ENCODE measurements at regions not wholly inside any gene's neighbourhood (a gene's known extent, or its start where the extent isn't known, plus 50 kb on each side); places are given as distances from the start of the nearest gene placed in this dataset.

- no peak for DNase-seq (ENCODE audit: low read depth in 2 of 2)
Measured at GRCh38 chr18:39389800-39390379, 1824.3 kb upstream of the CELF4 start.

DNA sequence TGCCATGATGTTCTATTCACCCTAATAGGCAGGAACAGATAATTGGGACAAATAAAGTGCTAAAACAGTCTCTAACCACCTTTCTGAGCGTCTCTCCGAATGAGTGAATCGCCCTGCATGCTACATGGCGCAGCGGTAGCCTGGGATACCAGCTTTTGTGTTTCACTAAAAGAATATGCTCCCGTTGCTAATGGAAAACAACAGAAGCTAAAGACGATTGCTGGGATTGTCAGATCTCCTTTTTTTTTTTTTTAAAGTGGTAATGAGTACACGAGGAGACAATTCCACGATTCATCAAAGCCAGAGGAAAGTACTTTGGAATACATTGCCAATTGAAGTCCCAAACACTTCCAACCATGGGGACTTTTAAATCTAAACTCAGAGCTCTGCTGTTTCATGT, 1815.3 kb upstream of the CELF4 start:
- DNase-seq (ENCODE audit: low read depth in 2 of 2), result no peak

- DNase-seq (ENCODE audit: low read depth in 2 of 2), result no peak
Measured at GRCh38 chr18:39380186-39380725, 1814.7 kb upstream of the CELF4 start.

DNA sequence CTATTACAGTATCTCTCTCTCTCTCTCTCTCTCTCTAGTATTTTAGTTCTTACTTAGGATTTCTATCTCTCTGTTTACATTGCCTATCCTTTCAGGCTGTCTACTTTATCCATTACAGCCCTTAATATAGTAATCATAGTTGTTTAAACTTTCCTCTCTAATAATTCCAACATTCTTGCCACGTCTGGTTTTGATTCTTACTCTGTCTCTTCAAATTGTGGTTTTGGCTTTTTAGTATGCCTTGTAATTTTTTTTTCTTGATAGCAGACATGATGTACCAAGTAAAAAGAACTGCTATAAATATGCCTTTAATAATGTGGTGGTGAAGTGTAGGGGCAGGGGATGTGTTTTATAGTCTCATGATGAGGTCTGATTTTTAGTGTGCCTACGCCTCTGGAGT, 1809.5 kb upstream of the CELF4 start:
- DNase-seq (ENCODE audit: low read depth in 2 of 2), result no peak

- DNase-seq (ENCODE audit: low read depth in 2 of 2), result no peak
Measured at GRCh38 chr18:39371996-39372395, 1806.4 kb upstream of the CELF4 start.

GRCh38 chr18:39366656-39367055, 1801.1 kb upstream of the CELF4 start:
- no peak for DNase-seq (ENCODE audit: low read depth in 2 of 2)

GRCh38 chr18:39365836-39366485, 1800.4 kb upstream of the CELF4 start:
- no peak for DNase-seq (ENCODE audit: low read depth in 2 of 2)

DNA sequence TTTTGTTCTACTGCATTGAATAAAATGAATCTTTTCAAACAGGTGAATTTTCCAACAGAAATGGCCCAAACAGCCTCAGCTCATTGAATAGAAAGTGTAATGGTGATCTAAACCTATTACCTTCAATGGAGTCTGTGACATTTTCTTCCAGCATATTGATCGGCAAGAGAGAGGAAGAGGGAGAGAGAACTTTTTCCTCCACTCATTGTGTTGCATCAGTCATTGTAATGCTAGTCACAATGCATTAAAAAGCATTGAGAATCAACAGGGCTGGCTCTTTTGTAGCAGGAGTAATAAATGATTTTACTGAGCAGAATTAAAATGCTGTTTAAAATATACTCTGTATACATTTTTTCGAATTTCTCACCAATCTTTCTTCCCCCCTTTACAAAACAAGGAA, 1794.5 kb upstream of the CELF4 start:
- no peak for DNase-seq (ENCODE audit: low read depth in 2 of 2)

DNA sequence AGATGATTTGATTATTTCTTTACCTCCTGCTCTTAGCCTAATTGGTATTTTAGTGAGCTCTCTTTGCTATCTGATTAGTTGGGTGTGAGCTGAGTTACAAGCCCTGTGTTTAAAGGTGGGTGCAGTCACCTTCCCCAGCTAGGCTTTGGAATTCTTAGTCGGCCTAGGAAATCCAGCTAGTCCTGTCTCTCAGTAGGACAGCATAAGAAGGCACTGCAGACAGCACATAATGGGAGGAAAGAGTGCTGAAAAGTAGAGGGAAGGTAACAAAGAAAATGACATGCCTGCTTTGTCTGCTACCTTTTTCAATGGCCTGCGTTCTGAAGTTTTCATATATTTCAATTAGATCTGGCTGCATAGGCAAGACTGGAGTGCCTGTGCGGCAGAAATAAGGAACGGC, 1794.0 kb upstream of the CELF4 start:
- no peak for DNase-seq (ENCODE audit: low read depth in 2 of 2)

DNA sequence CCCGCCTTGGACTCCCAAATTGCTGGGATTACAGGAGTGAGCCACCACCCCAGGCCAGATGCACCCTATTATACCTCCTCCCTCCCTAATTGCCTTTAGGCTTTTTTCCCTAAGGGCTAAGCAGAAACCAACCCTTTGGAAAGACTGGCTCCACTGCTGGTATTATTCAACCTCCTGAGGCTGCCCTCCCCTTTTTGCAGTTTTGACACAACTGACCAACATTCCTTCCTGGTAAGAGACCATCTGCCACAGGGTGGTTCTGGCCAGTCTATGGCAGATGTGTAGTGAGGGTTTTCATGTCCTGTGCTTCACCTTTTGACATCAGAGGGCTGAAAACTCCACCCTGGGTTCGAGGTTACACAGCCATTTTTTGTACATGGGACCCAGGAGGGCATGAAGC, 1785.3 kb upstream of the CELF4 start:
- DNase-seq (ENCODE audit: low read depth in 2 of 2), result no peak

DNA sequence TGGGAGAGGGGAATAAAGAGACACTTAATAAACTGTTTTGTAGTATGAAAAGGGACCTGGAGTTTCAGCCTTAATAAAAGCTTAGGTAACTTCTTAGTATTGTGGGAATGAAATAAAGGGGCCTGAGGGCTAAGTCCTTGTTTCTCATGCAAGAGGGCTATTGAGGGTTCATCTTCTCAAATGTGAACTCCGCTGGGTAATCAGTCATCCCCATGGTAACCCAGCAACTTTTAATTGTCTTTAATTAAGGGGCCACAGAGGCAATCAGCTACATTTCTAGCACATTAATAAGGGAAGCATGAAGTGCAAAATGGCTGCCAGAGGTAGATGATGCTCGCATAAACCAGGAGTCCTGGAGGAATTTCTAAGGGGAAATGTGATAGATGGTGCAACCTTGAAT, 1784.2 kb upstream of the CELF4 start:
- DNase-seq (ENCODE audit: low read depth in 2 of 2), result no peak

GRCh38 chr18:39348757-39349156, 1783.2 kb upstream of the CELF4 start:
- DNase-seq (ENCODE audit: low read depth in 2 of 2), result no peak

- DNase-seq (ENCODE audit: low read depth in 2 of 2), result no peak
Measured at GRCh38 chr18:39347701-39348100, 1782.1 kb upstream of the CELF4 start.

GRCh38 chr18:39346916-39347315, 1781.3 kb upstream of the CELF4 start:
- no peak for DNase-seq (ENCODE audit: low read depth in 2 of 2)

DNA sequence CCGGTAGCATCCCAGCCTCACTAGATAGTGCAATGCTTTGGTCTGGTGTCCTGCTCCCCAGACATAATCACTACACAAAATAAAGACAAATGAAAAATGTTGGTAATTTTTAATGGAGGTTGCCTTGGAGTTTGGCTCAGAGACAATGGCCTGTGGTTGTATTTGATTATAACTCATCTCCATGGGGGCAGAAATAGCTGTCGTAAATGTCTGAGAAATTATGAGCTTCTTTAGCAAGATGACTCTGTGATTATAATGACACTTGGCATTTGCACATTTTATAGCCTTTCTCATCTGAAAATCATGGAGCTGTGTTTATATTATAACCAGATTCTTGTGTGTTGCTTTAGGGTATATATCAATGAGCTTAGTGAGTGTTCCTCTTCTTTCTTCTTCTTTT, 1779.7 kb upstream of the CELF4 start:
- DNase-seq (ENCODE audit: low read depth in 2 of 2), result no peak

DNA sequence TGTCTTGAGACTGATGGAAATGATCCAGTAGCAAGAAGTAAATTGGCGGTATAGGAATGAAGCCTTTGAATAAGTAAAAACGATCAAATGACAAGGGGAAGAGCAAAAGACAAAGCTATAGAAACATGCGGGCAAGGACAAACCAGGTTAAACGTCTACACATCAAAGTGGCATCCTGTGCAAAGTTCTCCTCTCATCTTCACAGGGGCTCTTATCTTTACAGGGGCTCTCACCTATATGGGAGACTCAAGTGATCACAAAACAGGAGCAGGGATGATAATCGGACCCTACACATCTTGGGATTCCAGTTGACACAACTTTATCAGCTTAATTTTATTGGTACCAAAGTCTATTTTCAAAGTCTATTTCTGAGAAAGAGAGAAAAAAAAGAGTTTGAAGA, 1778.9 kb upstream of the CELF4 start:
- no peak for DNase-seq (ENCODE audit: low read depth in 2 of 2)

- DNase-seq (ENCODE audit: low read depth in 2 of 2), result no peak
Measured at GRCh38 chr18:39341129-39341528, 1775.5 kb upstream of the CELF4 start.

GRCh38 chr18:39340418-39340817, 1774.8 kb upstream of the CELF4 start:
- DNase-seq (ENCODE audit: low read depth in 2 of 2), result no peak

- no peak for DNase-seq (ENCODE audit: low read depth in 2 of 2)
Measured at GRCh38 chr18:39329496-39330275, 1764.1 kb upstream of the CELF4 start.

GRCh38 chr18:39326772-39327171, 1761.2 kb upstream of the CELF4 start:
- no peak for DNase-seq (ENCODE audit: low read depth in 2 of 2)

DNA sequence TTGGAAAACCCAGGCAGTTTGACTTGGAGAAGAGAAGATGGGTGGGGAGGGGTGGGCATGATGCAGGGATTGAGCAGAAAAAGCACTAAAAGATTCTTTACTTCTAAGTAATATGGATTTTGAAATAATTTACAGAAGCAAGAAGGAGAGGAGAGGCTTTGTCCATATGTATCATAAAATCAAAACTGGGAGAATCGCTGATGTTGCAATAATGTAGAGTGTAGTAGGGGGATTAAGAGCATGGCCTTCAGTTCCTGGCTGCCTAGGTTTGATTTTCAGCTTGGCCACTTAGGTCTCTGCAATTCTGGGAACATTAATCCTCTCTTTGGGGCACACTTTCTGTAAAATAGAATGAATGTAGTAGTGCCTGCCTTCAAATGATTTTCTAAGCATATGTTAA, 1760.4 kb upstream of the CELF4 start:
- DNase-seq (ENCODE audit: low read depth in 2 of 2), result no peak

DNA sequence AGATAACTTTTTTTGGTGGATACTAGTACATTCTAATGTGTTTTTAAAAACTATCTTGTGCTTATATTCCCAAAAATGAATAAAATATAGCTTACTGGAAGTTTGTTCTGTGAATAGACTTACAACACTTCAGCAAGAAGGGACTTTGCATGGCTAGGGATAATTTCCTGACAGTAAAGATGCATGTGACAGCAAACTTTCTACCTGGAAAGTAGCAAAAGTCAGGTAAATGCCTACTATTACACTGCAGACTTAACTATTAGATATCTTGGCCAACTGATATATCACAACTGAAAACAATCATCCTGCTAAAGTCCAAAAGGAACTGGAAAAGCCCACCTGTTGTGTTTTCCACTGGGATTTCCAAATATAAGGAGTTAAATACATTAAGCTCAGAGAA, 1753.5 kb upstream of the CELF4 start:
- no peak for DNase-seq (ENCODE audit: low read depth in 2 of 2)

DNA sequence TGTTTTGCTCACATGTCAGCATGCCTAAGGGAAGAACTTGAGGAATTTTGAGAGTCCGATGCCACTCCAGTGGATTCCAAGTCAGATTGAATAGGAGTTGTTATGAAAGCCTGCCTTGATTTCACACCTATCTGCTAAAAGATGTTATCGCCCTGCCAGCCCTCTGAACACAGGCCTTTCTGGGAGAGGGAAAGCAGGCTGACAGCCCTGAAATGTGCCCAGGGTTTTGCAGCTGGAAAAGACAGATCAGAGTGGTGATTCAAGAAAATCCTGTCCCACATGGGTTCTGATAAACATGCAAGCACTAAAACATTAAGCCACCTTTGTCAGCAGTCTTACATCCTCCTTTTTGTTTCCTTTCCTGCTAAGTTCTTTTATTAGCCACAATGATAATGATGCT, 1752.9 kb upstream of the CELF4 start:
- no peak for DNase-seq (ENCODE audit: low read depth in 2 of 2)

All from stimulated activated CD4-positive, alpha-beta T cell treated with anti-CD3 and anti-CD28 coated beads, Interleukin-4, amount 100 ng/mL, for 48 hours (primary cell).